ENCODE measurements at regions not wholly inside any gene's neighbourhood (a gene's known extent, or its start where the extent isn't known, plus 50 kb on each side); places are given as distances from the start of the nearest gene placed in this dataset.

- Mint-ChIP-seq H3K36me3 (no peaks in the 10 kb centered on the region), H3K27ac (no peak overlapping the region), H3K27me3 (ENCODE audit: low read depth) (no peaks in the 10 kb centered on the region), H3K4me1 (peaks cover 17% of the 10 kb centered on the region), H3K9me3 (no peaks in the 10 kb centered on the region), H3K4me3 (no peak overlapping the region)
- ATAC-seq: no peak
- TF ChIP-seq IRF1 (CRISPR knock-in tag; IDR thresholded peaks at IDR 0.05): no peak
- no peak for TF ChIP-seq ZNF219 (CRISPR knock-in tag; IDR thresholded peaks at IDR 0.05; ENCODE audit: borderline replicate concordance)
- TF ChIP-seq RORB (CRISPR knock-in tag; IDR thresholded peaks at IDR 0.05): no peak
- TF ChIP-seq ATF1 (CRISPR knock-in tag; IDR thresholded peaks at IDR 0.05): no peak
- no peak for TF ChIP-seq SP1 (CRISPR knock-in tag; conservative IDR thresholded peaks at IDR 0.05)
- TF ChIP-seq ZBTB21 (CRISPR knock-in tag; IDR thresholded peaks at IDR 0.05; ENCODE audit: borderline replicate concordance): no peak
- TF ChIP-seq AR (CRISPR knock-in tag; IDR thresholded peaks at IDR 0.05): no peak
- no peak for TF ChIP-seq PRRX2 (CRISPR knock-in tag; IDR thresholded peaks at IDR 0.05)
- no peak for TF ChIP-seq MXD4 (CRISPR knock-in tag; IDR thresholded peaks at IDR 0.05; ENCODE audit: borderline replicate concordance)
- TF ChIP-seq ELF4 (CRISPR knock-in tag; IDR thresholded peaks at IDR 0.05; ENCODE audit: low read depth): no peak
- TF ChIP-seq RELA (CRISPR knock-in tag; IDR thresholded peaks at IDR 0.05; ENCODE audit: borderline replicate concordance): no peak
- no peak for TF ChIP-seq FOXK1 (CRISPR knock-in tag; IDR thresholded peaks at IDR 0.05)
- ChIA-PET CTCF (no interaction called here), POLR2A (interaction anchor here (0.6 kb wide), 1 partner anchor 11 kb away, joined by 3 read pairs; no protein-coding TSS in a partner anchor)
- no peak for DNase-seq (ENCODE audit: low spot score)
These were observed 774.3 kb upstream of the NR2F2 start for GRCh38 chr15:95556225-95556624.

GRCh38 chr15:95556866-95557225, 773.7 kb upstream of the NR2F2 start:
- H3K4me1 Mint-ChIP-seq: peaks cover 17% of the 10 kb centered on the region
- TF ChIP-seq GTF2I (CRISPR knock-in tag; conservative IDR thresholded peaks at IDR 0.05): no peak
- no peak for TF ChIP-seq SP1 (CRISPR knock-in tag; conservative IDR thresholded peaks at IDR 0.05)
- no peak for TF ChIP-seq RELA (CRISPR knock-in tag; IDR thresholded peaks at IDR 0.05; ENCODE audit: borderline replicate concordance)
- no peak for TF ChIP-seq FOXJ3 (CRISPR knock-in tag; IDR thresholded peaks at IDR 0.05; ENCODE audit: borderline replicate concordance)
- TF ChIP-seq ZNF671 (CRISPR knock-in tag; IDR thresholded peaks at IDR 0.05): no peak
- no peak for TF ChIP-seq TEAD1 (CRISPR knock-in tag; IDR thresholded peaks at IDR 0.05)
- no peak for TF ChIP-seq MLX (CRISPR knock-in tag; IDR thresholded peaks at IDR 0.05)
- TF ChIP-seq AFF4 (CRISPR knock-in tag; IDR thresholded peaks at IDR 0.05; ENCODE audit: borderline replicate concordance): no peak
- no peak for TF ChIP-seq ZNF263 (CRISPR knock-in tag; IDR thresholded peaks at IDR 0.05; ENCODE audit: low read depth)
- TF ChIP-seq TCF7 (CRISPR knock-in tag; IDR thresholded peaks at IDR 0.05; ENCODE audit: low read depth): no peak
- no peak for TF ChIP-seq ERG (CRISPR knock-in tag; IDR thresholded peaks at IDR 0.05)
- no peak for TF ChIP-seq CBFB (CRISPR knock-in tag; IDR thresholded peaks at IDR 0.05; ENCODE audit: low read depth)
- no peak for TF ChIP-seq MAX (CRISPR knock-in tag; IDR thresholded peaks at IDR 0.05)
- TF ChIP-seq RORB (CRISPR knock-in tag; IDR thresholded peaks at IDR 0.05): no peak
- TF ChIP-seq NFATC4 (CRISPR knock-in tag; IDR thresholded peaks at IDR 0.05): no peak
- DNase-seq (ENCODE audit: low spot score) (no peak), ATAC-seq (0 out of 2 replicates have a peak, but pooled peaks have one; percentile 36)
- ChIA-PET CTCF (no interaction called here), POLR2A (interaction anchor here (0.6 kb wide), 1 partner anchor 11 kb away, joined by 3 read pairs; no protein-coding TSS in a partner anchor)
- no peaks in the 10 kb centered on the region for H3K27me3 Mint-ChIP-seq (ENCODE audit: low read depth)
- H3K36me3 Mint-ChIP-seq: no peaks in the 10 kb centered on the region
- H3K9me3 Mint-ChIP-seq: no peaks in the 10 kb centered on the region
- no peak overlapping the region for H3K27ac Mint-ChIP-seq
- H3K4me3 Mint-ChIP-seq: no peak overlapping the region
